IMR-90 (cell line): ENCODE measurements at regions not wholly inside any gene's neighbourhood (a gene's known extent, or its start where the extent isn't known, plus 50 kb on each side); places are given as distances from the start of the nearest gene placed in this dataset.

Experiments used
- ATAC-seq: fragments of 200-7000 bp; cut with Tn5 transposase; 2 replicates; pipeline ENCODE4 v1.9.1; 2020; ENCODE audit warnings: low read depth, mild to moderate bottlenecking, moderate library complexity
- BruUV-seq: library from RNA; stranded (reverse); fragments of 400-500 nt; replicated peaks from 2 replicates; lab custom pipeline; 2021; lab: Mats Ljungman, UMichigan
- CTCF ChIA-PET: fragments of 300-600 bp; formaldehyde crosslinking; extraction: SDS; loops from one replicate; lab custom pipeline; 2021; ENCODE audit warnings: antibody characterized with exemption; lab: Yijun Ruan, JAX
- POLR2A ChIA-PET: fragments of 300-600 bp; sonication (Branson Sonifier 250); formaldehyde crosslinking; loops from one replicate; lab custom pipeline; 2022; ENCODE audit warnings: antibody characterized with exemption; ENCODE audit not compliant: unreplicated experiment; lab: Charles Lee
- DNase-seq: peaks from one replicate; pipeline ENCODE4 v3.0.0; 2013
- H2AFZ ChIP-seq: replicated peaks from 2 replicates; pipeline ENCODE3; 2013; ENCODE audit warnings: low read length, mild to moderate bottlenecking; ENCODE audit not compliant: poor library complexity
- H2AK5ac ChIP-seq: 2 replicates; pipeline ENCODE4 v1.6.1; 2013; ENCODE audit warnings: low read depth, low read length, inconsistent platforms
- H2AK9ac ChIP-seq: replicated peaks from 2 replicates; pipeline ENCODE3; 2013; ENCODE audit warnings: mild to moderate bottlenecking, low read depth, low read length, moderate library complexity; ENCODE audit not compliant: poor library complexity
- H2BK120ac ChIP-seq: 2 replicates; pipeline ENCODE4 v1.6.1; 2013; ENCODE audit warnings: low read depth, low read length, inconsistent platforms
- H2BK15ac ChIP-seq: 3 replicates; pipeline ENCODE4 v1.6.1; 2013; ENCODE audit warnings: low read depth, low read length, inconsistent platforms
- H2BK20ac ChIP-seq: 2 replicates; pipeline ENCODE4 v1.6.1; 2013; ENCODE audit warnings: low read depth, mild to moderate bottlenecking, inconsistent platforms, low read length, moderate library complexity
- H2BK5ac ChIP-seq: 2 replicates; pipeline ENCODE4 v1.6.1; 2013; ENCODE audit warnings: mild to moderate bottlenecking, low read depth, low read length, inconsistent platforms; ENCODE audit not compliant: poor library complexity, severe bottlenecking
- H3K14ac ChIP-seq: replicated peaks from 2 replicates; pipeline ENCODE4 v1.6.1; 2013; ENCODE audit warnings: low read depth, low read length, inconsistent platforms
- H3K18ac ChIP-seq: 2 replicates; pipeline ENCODE4 v1.6.1; 2013; ENCODE audit warnings: low read depth, low read length, control low read depth
- H3K23ac ChIP-seq: 2 replicates; pipeline ENCODE4 v1.6.1; 2013; ENCODE audit warnings: low read depth, low read length, inconsistent platforms
- H3K27ac ChIP-seq: 2 replicates; pipeline ENCODE4 v1.5.1; 2013; ENCODE audit warnings: mild to moderate bottlenecking, control low read depth, low read length; ENCODE audit not compliant: insufficient read depth
- H3K27me3 ChIP-seq: 2 replicates; pipeline ENCODE4 v1.6.1; 2013; ENCODE audit warnings: low read length; ENCODE audit not compliant: control insufficient read depth, insufficient read depth
- H3K36me3 ChIP-seq: 2 replicates; pipeline ENCODE4 v1.6.1; 2013; ENCODE audit warnings: low read length, mixed read lengths; ENCODE audit not compliant: control insufficient read depth, insufficient read depth
- H3K4ac ChIP-seq: 2 replicates; pipeline ENCODE4 v1.6.1; 2013; ENCODE audit warnings: low read depth, low read length, inconsistent platforms
- H3K4me1 ChIP-seq: 2 replicates; pipeline ENCODE4 v1.6.1; 2013; ENCODE audit warnings: low read length, mixed read lengths; ENCODE audit not compliant: control insufficient read depth, insufficient read depth
- H3K4me2 ChIP-seq: 2 replicates; pipeline ENCODE4 v1.6.1; 2013; ENCODE audit warnings: low read depth, mild to moderate bottlenecking, control low read depth, low read length, moderate library complexity
- H3K4me3 ChIP-seq: 2 replicates; pipeline ENCODE4 v1.5.1; 2013; ENCODE audit warnings: low read depth, mild to moderate bottlenecking, control low read depth, low read length, moderate library complexity; ENCODE audit not compliant: insufficient read depth
- H3K56ac ChIP-seq: 2 replicates; pipeline ENCODE4 v1.6.1; 2013; ENCODE audit warnings: low read length, inconsistent platforms; ENCODE audit not compliant: insufficient read depth; ENCODE audit errors: extremely low read depth
- H3K79me1 ChIP-seq, 2 experiments: 2 replicates each; pipeline ENCODE4 v1.6.1; 2013; ENCODE audit warnings: low read length in 2 of 2, inconsistent platforms in 1 of 2, low read depth in 1 of 2
- H3K9ac ChIP-seq: 2 replicates; pipeline ENCODE4 v1.6.1; 2013; ENCODE audit warnings: low read depth, low read length, control low read depth
- H3K9me1 ChIP-seq: 2 replicates; pipeline ENCODE4 v1.6.1; 2013; ENCODE audit warnings: low read length, inconsistent platforms; ENCODE audit not compliant: insufficient read depth
- H3K9me3 ChIP-seq: 2 replicates; pipeline ENCODE4 v1.6.1; 2013; ENCODE audit warnings: low read length; ENCODE audit not compliant: control insufficient read depth, insufficient read depth
- H4K20me1 ChIP-seq: 2 replicates; pipeline ENCODE4 v1.6.1; 2013; ENCODE audit warnings: low read length, inconsistent platforms; ENCODE audit not compliant: insufficient read depth
- H4K5ac ChIP-seq: 2 replicates; pipeline ENCODE4 v1.6.1; 2013; ENCODE audit warnings: mild to moderate bottlenecking, low read depth, low read length, control low read depth
- H4K8ac ChIP-seq, 2 experiments: 2 replicates each; pipeline ENCODE4 v1.6.1; 2013; ENCODE audit warnings: low read depth in 2 of 2, low read length in 2 of 2, control low read depth in 1 of 2, inconsistent platforms in 1 of 2
- H4K91ac ChIP-seq: 2 replicates; pipeline ENCODE4 v1.6.1; 2013; ENCODE audit warnings: low read depth, low read length, inconsistent platforms; ENCODE audit not compliant: insufficient read depth
- RFX5 ChIP-seq: IDR thresholded peaks from 2 replicates; pipeline ENCODE4 v1.8.0; 2012; ENCODE audit warnings: low read depth, mild to moderate bottlenecking, low read length, moderate library complexity
- WGBS, 2 experiments: methylation state at CpG; one replicate each; pipeline versions ENCODE4 v1.1.5 to v1.1.7; 2013; ENCODE audit warnings: missing lambda C conversion rate in 2 of 2; ENCODE audit not compliant: insufficient read length in 1 of 2; ENCODE audit errors: extremely low coverage in 2 of 2; 5-methylcytosine and 5-hydroxymethylcytosine counted together
- dilution Hi-C: fragments of 300-500 bp; cut with HindIII; formaldehyde crosslinking; loops from one replicate; pipeline ENCODE4 v1.14.3; 2018; ENCODE audit warnings: low sequenced_read_pairs; ENCODE audit not compliant: unreplicated experiment
- in situ Hi-C: fragments of 300-500 bp; cut with MboI; formaldehyde crosslinking; loops from 3 replicates; pipeline ENCODE4 v1.14.3; 2019; ENCODE audit warnings: low sequenced_read_pairs, inconsistent platforms, mixed read lengths
- intact Hi-C: fragments of 100-400 bp; cut with micrococcal nuclease; formaldehyde crosslinking; loops from 2 replicates; pipeline ENCODE4 v1.10.0; 2022

GRCh38 chr2:120614901-120615300 is 120.8 kb upstream of the GLI2 start:
- H2BK120ac ChIP-seq = peak overlapping the region; percentile 97
- H4K20me1 ChIP-seq = no peaks in the 10 kb centered on the region
- peak overlapping the region; percentile 91 for H3K4ac ChIP-seq
- H3K9me1 ChIP-seq = peaks cover 10% of the 10 kb centered on the region; the same call in 1 of the 2 replicates
- H3K79me1 ChIP-seq = no peaks in the 10 kb centered on the region
- peak overlapping the region; percentile 22 for H3K18ac ChIP-seq
- H3K27ac ChIP-seq = peak overlapping the region; percentile 66
- peaks cover 18% of the 10 kb centered on the region for H3K4me1 ChIP-seq
- peak overlapping the region; percentile 88 for H2BK20ac ChIP-seq
- H3K9ac ChIP-seq = no peak overlapping the region
- no peak overlapping the region for H3K4me3 ChIP-seq
- peak overlapping the region; percentile 88 for H2BK5ac ChIP-seq
- no peak overlapping the region for H3K56ac ChIP-seq
- no peak for TF ChIP-seq RFX5
- DNase-seq (no peak), ATAC-seq (no peak)
- peak overlapping the region; percentile 69 to 72; a peak in 2 of 4 replicates for H4K8ac ChIP-seq
- peak overlapping the region; percentile 55 for H3K14ac ChIP-seq
- POLR2A ChIA-PET = no interaction called here
- H3K9me3 ChIP-seq = no peaks in the 10 kb centered on the region
- CTCF ChIA-PET = no interaction called here
- peak overlapping the region; percentile 32; the same call in 1 of the 2 replicates for H4K5ac ChIP-seq
- H4K91ac ChIP-seq = peak overlapping the region; percentile 79
- no peaks in the 10 kb centered on the region for H3K36me3 ChIP-seq
- no peaks in the 10 kb centered on the region for H3K27me3 ChIP-seq
- H3K4me2 ChIP-seq = no peak overlapping the region
- peak overlapping the region; percentile 76 for H2AK5ac ChIP-seq
- no peak overlapping the region for H2AK9ac ChIP-seq
- peak overlapping the region; percentile 37 for H2AFZ ChIP-seq
- in situ Hi-C loops (no loop called here), dilution Hi-C loops (no loop called here), intact Hi-C loops (no loop called here)
- 95% methylated on average over 6 of the region's 13 CpGs; no CpG with 5 or more reads in 1 of the 2 experiments for WGBS, 2 experiments
- no TSS peak for BruUV-seq
- peak overlapping the region; percentile 68; the same call in 1 of the 3 replicates for H2BK15ac ChIP-seq
- no peak overlapping the region; the same call in 1 of the 2 replicates for H3K23ac ChIP-seq
